ENCODE measurements at regions not wholly inside any gene's neighbourhood (a gene's known extent, or its start where the extent isn't known, plus 50 kb on each side); places are given as distances from the start of the nearest gene placed in this dataset.
"Not testable (repeated sequence)": the region's sequence is repeated elsewhere in the genome, so short reads cannot be mapped to it uniquely, and the experiment has no call there.

- Histone ChIP-seq H3K4me1 (ENCODE audit: control insufficient read depth, extremely low read depth, insufficient read depth, low read length) (no peaks in the 10 kb centered on the region), H3K79me2 (ENCODE audit: control insufficient read depth, insufficient read depth, low read length) (no peaks in the 10 kb centered on the region), H3K27ac (ENCODE audit: insufficient read depth, low read length) (no peak overlapping the region), H3K9ac (ENCODE audit: insufficient read depth, low read length) (no peak overlapping the region), H3K4me3 (replicated peaks in 1 of 4; ENCODE audit: control extremely low read depth in 1 of 4, insufficient read depth in 1 of 4, low read depth in 3 of 4, low read length in 4 of 4) (no peak overlapping the region), H2AFZ (ENCODE audit: low read length) (no peak overlapping the region), H4K20me1 (ENCODE audit: control insufficient read depth, extremely low read depth, insufficient read depth, low read length) (no peaks in the 10 kb centered on the region), H3K27me3 (ENCODE audit: control insufficient read depth, insufficient read depth, low read length) (no peaks in the 10 kb centered on the region), H3K4me2 (ENCODE audit: extremely low read depth, insufficient read depth, low read length) (no peak overlapping the region), H3K36me3 (ENCODE audit: control insufficient read depth, insufficient read depth, low read length) (no peaks in the 10 kb centered on the region), H3K9me3 (ENCODE audit: control insufficient read depth, insufficient read depth, low read depth, low read length) (no peaks in the 10 kb centered on the region)
- TF ChIP-seq, protein P1, sequence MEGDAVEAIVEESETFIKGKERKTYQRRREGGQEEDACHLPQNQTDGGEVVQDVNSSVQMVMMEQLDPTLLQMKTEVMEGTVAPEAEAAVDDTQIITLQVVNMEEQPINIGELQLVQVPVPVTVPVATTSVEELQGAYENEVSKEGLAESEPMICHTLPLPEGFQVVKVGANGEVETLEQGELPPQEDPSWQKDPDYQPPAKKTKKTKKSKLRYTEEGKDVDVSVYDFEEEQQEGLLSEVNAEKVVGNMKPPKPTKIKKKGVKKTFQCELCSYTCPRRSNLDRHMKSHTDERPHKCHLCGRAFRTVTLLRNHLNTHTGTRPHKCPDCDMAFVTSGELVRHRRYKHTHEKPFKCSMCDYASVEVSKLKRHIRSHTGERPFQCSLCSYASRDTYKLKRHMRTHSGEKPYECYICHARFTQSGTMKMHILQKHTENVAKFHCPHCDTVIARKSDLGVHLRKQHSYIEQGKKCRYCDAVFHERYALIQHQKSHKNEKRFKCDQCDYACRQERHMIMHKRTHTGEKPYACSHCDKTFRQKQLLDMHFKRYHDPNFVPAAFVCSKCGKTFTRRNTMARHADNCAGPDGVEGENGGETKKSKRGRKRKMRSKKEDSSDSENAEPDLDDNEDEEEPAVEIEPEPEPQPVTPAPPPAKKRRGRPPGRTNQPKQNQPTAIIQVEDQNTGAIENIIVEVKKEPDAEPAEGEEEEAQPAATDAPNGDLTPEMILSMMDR (conservative IDR thresholded peaks at IDR 0.05 in 1 of 2, IDR thresholded peaks at IDR 0.05 in 1 of 2; ENCODE audit: low read depth in 1 of 2, low read length in 2 of 2), result no peak
- DNase-seq (ENCODE audit: low read depth in 2 of 2), result no peak
These were observed 167.3 kb upstream of the ZNF644 start for GRCh38 chr1:91189096-91189495.

DNA sequence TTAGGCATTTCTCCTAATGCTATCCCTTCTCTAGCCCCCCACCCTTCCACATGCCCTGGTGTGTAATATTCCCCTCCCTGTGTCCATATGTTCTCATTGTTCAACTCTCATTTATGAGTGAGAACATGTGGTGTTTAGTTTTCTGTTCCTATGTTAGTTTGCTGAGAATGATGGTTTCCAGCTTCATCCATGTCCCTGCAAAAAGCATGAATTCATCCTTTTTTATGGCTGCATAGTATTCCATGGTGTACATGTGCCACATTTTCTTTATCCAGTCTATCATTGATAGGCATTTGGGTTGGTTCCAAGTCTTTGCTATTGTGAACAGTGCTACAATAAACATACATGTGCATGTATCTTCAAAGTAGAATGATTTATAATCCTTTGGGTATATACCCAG lies 161.0 kb upstream of the ZNF644 start:
- H3K27ac ChIP-seq (ENCODE audit: insufficient read depth, low read length); H3K9ac ChIP-seq (ENCODE audit: insufficient read depth, low read length); H3K79me2 ChIP-seq (ENCODE audit: control insufficient read depth, insufficient read depth, low read length); H3K27me3 ChIP-seq (ENCODE audit: control insufficient read depth, insufficient read depth, low read length); H2AFZ ChIP-seq (ENCODE audit: low read length); H3K36me3 ChIP-seq (ENCODE audit: control insufficient read depth, insufficient read depth, low read length); H3K4me3 ChIP-seq (replicated peaks in 1 of 4; ENCODE audit: control extremely low read depth in 1 of 4, insufficient read depth in 1 of 4, low read depth in 3 of 4, low read length in 4 of 4); H3K9me3 ChIP-seq (ENCODE audit: control insufficient read depth, insufficient read depth, low read depth, low read length); DNase-seq (ENCODE audit: low read depth in 2 of 2); H3K4me1 ChIP-seq (ENCODE audit: control insufficient read depth, extremely low read depth, insufficient read depth, low read length); H4K20me1 ChIP-seq (ENCODE audit: control insufficient read depth, extremely low read depth, insufficient read depth, low read length); H3K4me2 ChIP-seq (ENCODE audit: extremely low read depth, insufficient read depth, low read length): not testable (repeated sequence)

DNA sequence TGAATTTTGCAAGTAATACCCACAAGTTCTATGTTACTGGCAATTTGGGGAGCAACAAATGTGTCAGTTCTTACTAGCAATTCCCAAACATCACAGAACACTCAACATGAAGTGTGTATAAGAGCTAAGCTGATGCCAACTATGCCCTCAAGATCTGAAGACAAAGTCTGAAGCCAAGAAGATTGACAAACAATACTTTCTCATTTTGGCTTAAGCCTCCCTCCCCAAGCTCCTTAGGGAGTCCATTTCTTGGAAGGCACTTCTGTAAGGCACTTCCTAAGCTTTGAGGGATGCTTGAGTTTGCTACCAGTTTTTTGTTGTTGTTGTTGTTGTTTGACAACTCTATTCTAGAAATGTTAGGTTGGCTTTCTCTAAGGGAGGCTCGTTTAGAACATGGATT lies 154.4 kb upstream of the ZNF644 start:
- DNase-seq (ENCODE audit: low read depth in 2 of 2), result no peak
- Histone ChIP-seq H2AFZ (ENCODE audit: low read length) (no peak overlapping the region), H4K20me1 (ENCODE audit: control insufficient read depth, extremely low read depth, insufficient read depth, low read length) (no peaks in the 10 kb centered on the region), H3K9ac (ENCODE audit: insufficient read depth, low read length) (no peak overlapping the region), H3K36me3 (ENCODE audit: control insufficient read depth, insufficient read depth, low read length) (no peaks in the 10 kb centered on the region), H3K9me3 (ENCODE audit: control insufficient read depth, insufficient read depth, low read depth, low read length) (no peaks in the 10 kb centered on the region), H3K4me2 (ENCODE audit: extremely low read depth, insufficient read depth, low read length) (no peak overlapping the region), H3K27me3 (ENCODE audit: control insufficient read depth, insufficient read depth, low read length) (peaks cover 8% of the 10 kb centered on the region), H3K4me3 (replicated peaks in 1 of 4; ENCODE audit: control extremely low read depth in 1 of 4, insufficient read depth in 1 of 4, low read depth in 3 of 4, low read length in 4 of 4) (no peak overlapping the region), H3K4me1 (ENCODE audit: control insufficient read depth, extremely low read depth, insufficient read depth, low read length) (no peaks in the 10 kb centered on the region), H3K79me2 (ENCODE audit: control insufficient read depth, insufficient read depth, low read length) (no peaks in the 10 kb centered on the region), H3K27ac (ENCODE audit: insufficient read depth, low read length) (no peak overlapping the region)
- TF ChIP-seq, protein P1 (conservative IDR thresholded peaks at IDR 0.05 in 1 of 2, IDR thresholded peaks at IDR 0.05 in 1 of 2; ENCODE audit: low read depth in 1 of 2, low read length in 2 of 2), result no peak
- no peak for TF ChIP-seq EZH2 (IDR thresholded peaks at IDR 0.05; ENCODE audit: low read length, missing control alignments)

- Histone ChIP-seq H3K9me3 (ENCODE audit: control insufficient read depth, insufficient read depth, low read depth, low read length) (no peaks in the 10 kb centered on the region), H3K79me2 (ENCODE audit: control insufficient read depth, insufficient read depth, low read length) (no peaks in the 10 kb centered on the region), H4K20me1 (ENCODE audit: control insufficient read depth, extremely low read depth, insufficient read depth, low read length) (no peaks in the 10 kb centered on the region), H3K4me2 (ENCODE audit: extremely low read depth, insufficient read depth, low read length) (no peak overlapping the region), H3K27ac (ENCODE audit: insufficient read depth, low read length) (no peak overlapping the region), H3K4me1 (ENCODE audit: control insufficient read depth, extremely low read depth, insufficient read depth, low read length) (no peaks in the 10 kb centered on the region), H2AFZ (ENCODE audit: low read length) (no peak overlapping the region), H3K36me3 (ENCODE audit: control insufficient read depth, insufficient read depth, low read length) (no peaks in the 10 kb centered on the region), H3K9ac (ENCODE audit: insufficient read depth, low read length) (no peak overlapping the region), H3K4me3 (replicated peaks in 1 of 4; ENCODE audit: control extremely low read depth in 1 of 4, insufficient read depth in 1 of 4, low read depth in 3 of 4, low read length in 4 of 4) (no peak overlapping the region), H3K27me3 (ENCODE audit: control insufficient read depth, insufficient read depth, low read length) (peaks cover 8% of the 10 kb centered on the region)
- no peak for TF ChIP-seq EZH2 (IDR thresholded peaks at IDR 0.05; ENCODE audit: low read length, missing control alignments)
- TF ChIP-seq, protein P1 (conservative IDR thresholded peaks at IDR 0.05 in 1 of 2, IDR thresholded peaks at IDR 0.05 in 1 of 2; ENCODE audit: low read depth in 1 of 2, low read length in 2 of 2), result no peak
- DNase-seq (ENCODE audit: low read depth in 2 of 2), result no peak
These were observed 152.9 kb upstream of the ZNF644 start for GRCh38 chr1:91174734-91175133.

Data from fibroblast of lung (primary cell).